Right lobe of liver (tissue), 6 donors: ENCODE measurements at regions not wholly inside any gene's neighbourhood (a gene's known extent, or its start where the extent isn't known, plus 50 kb on each side); places are given as distances from the start of the nearest gene placed in this dataset.

Experiments
- ATAC-seq, 4 donors: fragments of 200-7000 bp; cut with Tn5 transposase; one replicate each; pipeline ENCODE4 v1.9.1; 2020; ENCODE audit warnings: mild to moderate bottlenecking in 4 of 4, moderate library complexity in 4 of 4
- DNase-seq, 3 donors: peaks; one replicate each; pipeline ENCODE4 v3.0.0-alpha.2; 2020
- H3K27ac ChIP-seq, 3 donors: fragments of 200-600 bp; one replicate each; pipeline ENCODE4 v1.8.0; 2022
- H3K27me3 ChIP-seq, 2 donors: fragments of 200-600 bp; one replicate each; pipeline ENCODE4 v1.8.0; 2022
- H3K36me3 ChIP-seq, 4 donors: fragments of 200-600 bp; sonication (generic) in 1 of 4; one replicate each; pipeline versions ENCODE4 v1.5.1 to v1.8.0; 2017 to 2022; ENCODE audit warnings: control low read depth in 1 of 4
- H3K4me1 ChIP-seq, 4 donors: fragments of 200-600 bp; sonication (generic) in 1 of 4; one replicate each; pipeline versions ENCODE4 v1.5.1 to v1.8.0; 2017 to 2022; ENCODE audit warnings: control low read depth in 1 of 4
- H3K4me3 ChIP-seq, 3 donors: fragments of 200-600 bp; one replicate each; pipeline ENCODE4 v1.8.0; 2022
- H3K9me3 ChIP-seq, 4 donors: fragments of 200-600 bp; sonication (generic) in 1 of 4; one replicate each; pipeline versions ENCODE4 v1.5.1 to v1.8.0; 2017 to 2022; ENCODE audit warnings: control low read depth in 1 of 4
- CTCF ChIP-seq, 4 donors: fragments of 200-600 bp in 3 of 4; fragments of 450-650 bp in 1 of 4; IDR thresholded peaks; one replicate each; pipeline versions ENCODE4 v1.5.1 to v1.8.0; 2016 to 2022; ENCODE audit warnings: antibody characterized with exemption in 4 of 4, mild to moderate bottlenecking in 2 of 4
- POLR2A ChIP-seq: fragments of 450-650 bp; IDR thresholded peaks from one replicate; pipeline ENCODE4 v1.6.1; 2017; ENCODE audit warnings: antibody characterized with exemption, mild to moderate bottlenecking
- WGBS: methylation state at CpG from one replicate; pipeline ENCODE4 v1.1.6; 2018; ENCODE audit warnings: low coverage, low lambda C conversion rate; ENCODE audit not compliant: insufficient coverage; ENCODE audit errors: missing lambda C conversion rate; 5-methylcytosine and 5-hydroxymethylcytosine counted together
- intact Hi-C, 2 donors: fragments of 100-400 bp; cut with DNase I; formaldehyde crosslinking; loops; one replicate each; pipeline versions ENCODE4 v1.11.2 to v1.14.1; 2022
- donor health status: DM: no; HTN: yes; CAD: no.
- donor health status: DM: no; HTN: no; CAD: no.
- donor health status: DM: no; HTN: no; CAD: no.
- donor health status: DM: no; HTN: yes; CAD: no.
- donor health status: DM: no; HTN: yes; CAD: no.

- no peak overlapping the region for H3K4me3 ChIP-seq
- 35% methylated on average over 2 of the region's 2 CpGs for WGBS
- DNase-seq (no peak), ATAC-seq (no peak)
- intact Hi-C loops, result no loop called here
- H3K36me3 ChIP-seq, result no peaks in the 10 kb centered on the region
- no peaks in the 10 kb centered on the region for H3K9me3 ChIP-seq
- no peak overlapping the region for H3K27ac ChIP-seq
- no peaks in the 10 kb centered on the region for H3K27me3 ChIP-seq
- TF ChIP-seq CTCF (IDR thresholded peaks at IDR 0.05) (no peak), POLR2A (no peak)
- no peaks in the 10 kb centered on the region for H3K4me1 ChIP-seq
Observed at GRCh38 chr5:64110222-64110621, 55.4 kb upstream of the RNF180 start.

GRCh38 chr5:64108674-64109073, 57.0 kb upstream of the RNF180 start:
- TF ChIP-seq CTCF (IDR thresholded peaks at IDR 0.05) (no peak), POLR2A (no peak)
- no peak for ATAC-seq
- Histone ChIP-seq H3K27ac (no peak overlapping the region), H3K9me3 (no peaks in the 10 kb centered on the region), H3K27me3 (no peaks in the 10 kb centered on the region), H3K4me1 (no peaks in the 10 kb centered on the region), H3K36me3 (no peaks in the 10 kb centered on the region), H3K4me3 (no peak overlapping the region)
- WGBS, result 54% methylated on average over 4 of the region's 4 CpGs
- intact Hi-C loops, result no loop called here
- DNase-seq, result no peak

- no peaks in the 10 kb centered on the region for H3K27me3 ChIP-seq
- 54% methylated on average over 1 of the region's 1 CpG for WGBS
- TF ChIP-seq POLR2A (no peak), CTCF (IDR thresholded peaks at IDR 0.05) (no peak)
- H3K36me3 ChIP-seq, result no peaks in the 10 kb centered on the region
- no peak for DNase-seq
- no peak for ATAC-seq
- H3K9me3 ChIP-seq, result no peaks in the 10 kb centered on the region
- intact Hi-C loops, result no loop called here
- no peak overlapping the region for H3K27ac ChIP-seq
- no peaks in the 10 kb centered on the region for H3K4me1 ChIP-seq
- H3K4me3 ChIP-seq, result no peak overlapping the region
Observed at GRCh38 chr5:64100203-64100602, 65.4 kb upstream of the RNF180 start.

- intact Hi-C loops, result no loop called here
- no peaks in the 10 kb centered on the region for H3K27me3 ChIP-seq
Observed at GRCh38 chr5:64096771-64097170, 68.9 kb upstream of the RNF180 start.

GRCh38 chr5:64077589-64077988, 88.1 kb upstream of the RNF180 start:
- no peaks in the 10 kb centered on the region for H3K4me1 ChIP-seq
- 78% methylated on average over 8 of the region's 8 CpGs for WGBS
- intact Hi-C loops, result no loop called here
- ATAC-seq (no peak), DNase-seq (no peak)
- no peaks in the 10 kb centered on the region for H3K27me3 ChIP-seq
- H3K9me3 ChIP-seq, result no peaks in the 10 kb centered on the region
- no peak overlapping the region for H3K4me3 ChIP-seq
- TF ChIP-seq POLR2A (no peak), CTCF (IDR thresholded peaks at IDR 0.05) (no peak)
- no peak overlapping the region for H3K27ac ChIP-seq
- H3K36me3 ChIP-seq, result no peaks in the 10 kb centered on the region

More at GRCh38 chr5:64096771-64097170, 68.9 kb upstream of the RNF180 start:
- no peak for TF ChIP-seq POLR2A
- ATAC-seq (no peak), DNase-seq (no peak)
- no peaks in the 10 kb centered on the region for H3K4me1 ChIP-seq
- H3K4me3 ChIP-seq, result no peak overlapping the region
- no peaks in the 10 kb centered on the region for H3K9me3 ChIP-seq
- no peaks in the 10 kb centered on the region for H3K36me3 ChIP-seq
- no peak overlapping the region for H3K27ac ChIP-seq
